OCI-LY1 (cell line): ENCODE measurements at regions not wholly inside any gene's neighbourhood (a gene's known extent, or its start where the extent isn't known, plus 50 kb on each side); places are given as distances from the start of the nearest gene placed in this dataset.

Experiments
- H2AFZ ChIP-seq: fragments of 200-600 bp; sonication (generic), shearing (Covaris generic); 2 replicates; pipeline ENCODE4 v1.6.0; 2014; ENCODE audit warnings: antibody characterized with exemption, mild to moderate bottlenecking, low read length
- H3F3A ChIP-seq: fragments of 200-600 bp; sonication (generic), shearing (Covaris generic); 2 replicates; pipeline ENCODE4 v1.6.0; 2014; ENCODE audit warnings: mild to moderate bottlenecking, antibody characterized with exemption, low read length, moderate library complexity; ENCODE audit not compliant: insufficient read depth
- H3K27ac ChIP-seq: fragments of 200-600 bp; sonication (generic); 2 replicates; pipeline ENCODE4 v1.5.1; 2014; ENCODE audit warnings: low read length, mixed run types, mild to moderate bottlenecking, low read depth; ENCODE audit not compliant: poor library complexity, severe bottlenecking
- H3K27me3 ChIP-seq: fragments of 200-600 bp; sonication (generic); 2 replicates; pipeline ENCODE4 v1.6.0; 2014; ENCODE audit warnings: antibody characterized with exemption, mild to moderate bottlenecking, low read length, moderate library complexity; ENCODE audit not compliant: insufficient read depth
- H3K36me3 ChIP-seq: fragments of 200-600 bp; sonication (generic); 2 replicates; pipeline ENCODE4 v1.6.1; 2014; ENCODE audit warnings: mild to moderate bottlenecking, antibody characterized with exemption, low read length, moderate library complexity, mixed read lengths; ENCODE audit not compliant: insufficient read depth
- H3K4me1 ChIP-seq: fragments of 200-600 bp; sonication (generic); 2 replicates; pipeline ENCODE4 v1.5.1; 2014; ENCODE audit warnings: mild to moderate bottlenecking, low read length, moderate library complexity; ENCODE audit not compliant: insufficient read depth, severe bottlenecking
- H3K4me2 ChIP-seq: fragments of 200-600 bp; sonication (generic), shearing (Covaris generic); 2 replicates; pipeline ENCODE4 v1.6.1; 2014; ENCODE audit warnings: low read length
- H3K4me3 ChIP-seq: fragments of 200-600 bp; sonication (generic); 2 replicates; pipeline ENCODE4 v1.5.1; 2014; ENCODE audit warnings: low read length, low read depth, mild to moderate bottlenecking, mixed read lengths; ENCODE audit not compliant: poor library complexity, severe bottlenecking
- H3K79me2 ChIP-seq: fragments of 200-600 bp; shearing (Covaris generic); 2 replicates; pipeline ENCODE4 v1.6.1; 2016; ENCODE audit warnings: mixed run types, low read length, mixed read lengths; ENCODE audit not compliant: insufficient read depth
- H3K9ac ChIP-seq: fragments of 200-600 bp; sonication (generic), shearing (Covaris generic); 2 replicates; pipeline ENCODE4 v1.6.1; 2014; ENCODE audit warnings: mild to moderate bottlenecking, low read length, mixed read lengths
- H3K9me2 ChIP-seq: fragments of 200-600 bp; sonication (generic), shearing (Covaris generic); 2 replicates; pipeline ENCODE4 v1.6.1; 2014; ENCODE audit warnings: low read depth, mild to moderate bottlenecking, low read length, mixed read lengths
- H3K9me3 ChIP-seq: fragments of 200-600 bp; shearing (Covaris generic); 2 replicates; pipeline ENCODE4 v1.6.1; 2014; ENCODE audit warnings: low read length, mixed read lengths
- H4K20me1 ChIP-seq: fragments of 200-600 bp; sonication (generic), shearing (Covaris generic); 2 replicates; pipeline ENCODE4 v1.6.0; 2016; ENCODE audit warnings: mild to moderate bottlenecking, low read length; ENCODE audit not compliant: insufficient read depth
- CTCF ChIP-seq: fragments of 200-600 bp; sonication (generic), shearing (Covaris generic); IDR thresholded peaks from 2 replicates; pipeline ENCODE4 v1.5.1; 2017; ENCODE audit warnings: mild to moderate bottlenecking, antibody characterized with exemption, low read length, moderate library complexity, mixed read lengths
- EZH2 ChIP-seq: fragments of 200-600 bp; sonication (generic), shearing (Covaris generic); IDR thresholded peaks from 2 replicates; pipeline ENCODE4 v1.8.0; 2017; ENCODE audit warnings: borderline replicate concordance, mixed run types, mild to moderate bottlenecking, antibody characterized with exemption, low read length, moderate library complexity, mixed read lengths

- H3F3A ChIP-seq, result no peaks in the 10 kb centered on the region
- H3K4me2 ChIP-seq, result no peak overlapping the region
- H3K79me2 ChIP-seq, result no peaks in the 10 kb centered on the region
- no peaks in the 10 kb centered on the region for H3K9me3 ChIP-seq
- H3K27ac ChIP-seq, result no peak overlapping the region
- no peaks in the 10 kb centered on the region for H3K9me2 ChIP-seq
- no peaks in the 10 kb centered on the region for H3K4me1 ChIP-seq
- TF ChIP-seq EZH2 (no peak), CTCF (no peak)
- no peaks in the 10 kb centered on the region; the same call in 1 of the 2 replicates for H3K36me3 ChIP-seq
- peaks cover 13% of the 10 kb centered on the region for H3K27me3 ChIP-seq
- no peak overlapping the region for H2AFZ ChIP-seq
- no peaks in the 10 kb centered on the region for H4K20me1 ChIP-seq
- H3K9ac ChIP-seq, result no peak overlapping the region
- H3K4me3 ChIP-seq, result no peak overlapping the region
These were observed 56.9 kb upstream of the LHX1 start for GRCh38 chr17:36880268-36880905.

GRCh38 chr17:36881323-36881722 lies 56.0 kb upstream of the LHX1 start:
- Histone ChIP-seq H3K4me2 (no peak overlapping the region), H3K36me3 (no peaks in the 10 kb centered on the region; the same call in 1 of the 2 replicates), H3K79me2 (no peaks in the 10 kb centered on the region), H2AFZ (no peak overlapping the region), H3K27ac (no peak overlapping the region), H3K9ac (no peak overlapping the region), H3K4me1 (no peaks in the 10 kb centered on the region), H4K20me1 (no peaks in the 10 kb centered on the region), H3F3A (no peaks in the 10 kb centered on the region), H3K27me3 (peaks cover 13% of the 10 kb centered on the region), H3K4me3 (no peak overlapping the region), H3K9me2 (no peaks in the 10 kb centered on the region), H3K9me3 (no peaks in the 10 kb centered on the region)
- TF ChIP-seq CTCF (no peak), EZH2 (no peak)

DNA sequence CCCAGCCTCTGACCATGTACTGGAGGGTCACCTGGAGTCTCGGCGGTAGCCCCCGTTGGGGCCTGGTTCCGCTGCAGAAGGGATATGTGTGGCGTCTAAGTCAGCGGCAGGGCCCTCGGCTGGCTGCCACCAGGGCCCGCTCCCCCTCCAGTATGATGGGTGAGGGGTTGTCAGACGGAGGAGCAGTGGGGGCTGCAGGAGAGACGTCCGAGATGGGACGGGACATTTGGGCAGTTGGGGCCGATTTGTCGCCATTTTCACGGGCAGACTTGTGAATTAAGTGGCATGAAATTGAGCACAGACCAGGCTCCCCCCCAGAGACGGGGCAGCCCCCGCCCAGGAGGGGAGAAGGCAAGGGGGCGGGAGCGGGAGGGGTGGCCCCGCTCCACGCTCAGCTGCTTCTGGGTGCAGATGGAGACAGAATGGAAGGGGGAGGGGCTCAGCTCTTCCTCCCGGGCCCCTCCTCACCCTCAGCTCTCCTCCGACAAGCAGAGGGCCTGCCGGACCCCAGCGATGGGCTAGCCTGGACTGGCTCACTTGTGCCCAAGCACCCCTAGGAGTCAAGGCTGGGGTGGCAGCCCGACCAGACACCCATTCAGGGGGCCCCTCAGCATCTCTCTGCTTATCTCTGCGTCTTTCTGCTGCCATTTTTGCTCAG lies 52.7 kb upstream of the LHX1 start:
- Histone ChIP-seq H3K9me2 (no peaks in the 10 kb centered on the region), H3K27me3 (peaks cover 14% of the 10 kb centered on the region), H3K4me1 (no peaks in the 10 kb centered on the region), H4K20me1 (no peaks in the 10 kb centered on the region), H3F3A (no peaks in the 10 kb centered on the region), H3K4me3 (no peak overlapping the region), H3K4me2 (no peak overlapping the region), H3K36me3 (no peaks in the 10 kb centered on the region; the same call in 1 of the 2 replicates), H3K27ac (no peak overlapping the region), H3K9me3 (no peaks in the 10 kb centered on the region), H3K9ac (no peak overlapping the region), H3K79me2 (no peaks in the 10 kb centered on the region), H2AFZ (no peak overlapping the region)
- TF ChIP-seq EZH2, result no peak
- no peak for TF ChIP-seq CTCF
